ENCODE measurements at regions not wholly inside any gene's neighbourhood (a gene's known extent, or its start where the extent isn't known, plus 50 kb on each side); places are given as distances from the start of the nearest gene placed in this dataset.
A peak's percentile ranks its signal among the peaks of the same experiment; 100 is the strongest.

GRCh38 chr15:38666865-38667510, 102.4 kb upstream of the RASGRP1 start:
- no peaks in the 10 kb centered on the region for H3K36me3 ChIP-seq
- intact Hi-C loops (cut with DNase I; ENCODE audit: low total_unique reads), result no loop called here
- 26 to 38% (median 32%) methylated on average over 4 of the region's 4 CpGs for whole genome bisulfite sequencing, 5 donors
- TF ChIP-seq POLR2A (IDR thresholded peaks at IDR 0.05) (no peak), CTCF (IDR thresholded peaks at IDR 0.05 in 8 of 11, conservative IDR thresholded peaks at IDR 0.05 in 3 of 11) (no peak), POLR2AphosphoS5 (IDR thresholded peaks at IDR 0.05) (no peak)
- H3K9me3 ChIP-seq, result no peaks in the 10 kb centered on the region
- no peak overlapping the region for H3K4me3 ChIP-seq
- peak overlapping the region in 4 of 8 donors; percentile 3 to 50 (median 38) for H3K27ac ChIP-seq
- no peaks in the 10 kb centered on the region for H3K27me3 ChIP-seq (replicated peaks in 1 of 7)
- no peak for DNase-seq
- H3K4me1 ChIP-seq, result peaks cover 7 to 57% (median 32%) of the 10 kb centered on the region in 6 donors

- Histone ChIP-seq H3K36me3 (no peaks in the 10 kb centered on the region), H3K4me1 (peaks cover 12 to 62% (median 43%) of the 10 kb centered on the region in 6 donors), H3K27ac (peak overlapping the region in 4 of 8 donors; percentile 3 to 50 (median 38)), H3K4me3 (no peak overlapping the region), H3K9me3 (no peaks in the 10 kb centered on the region), H3K27me3 (replicated peaks in 1 of 7) (no peaks in the 10 kb centered on the region)
- DNase-seq, result no peak
- TF ChIP-seq POLR2A (IDR thresholded peaks at IDR 0.05), result no peak
- TF ChIP-seq POLR2AphosphoS5 (IDR thresholded peaks at IDR 0.05), result no peak
- TF ChIP-seq CTCF (IDR thresholded peaks at IDR 0.05 in 8 of 11, conservative IDR thresholded peaks at IDR 0.05 in 3 of 11), result no peak
- intact Hi-C loops (cut with DNase I; ENCODE audit: low total_unique reads), result no loop called here
- 82 to 94% (median 92%) methylated on average over 5 of the region's 5 CpGs for WGBS, 5 donors
These were observed 103.6 kb upstream of the RASGRP1 start for GRCh38 chr15:38667890-38668850.

GRCh38 chr15:38668898-38669391, 104.3 kb upstream of the RASGRP1 start:
- H3K4me1 ChIP-seq, result peaks cover 15 to 70% (median 49%) of the 10 kb centered on the region in 6 donors
- H3K9me3 ChIP-seq, result no peaks in the 10 kb centered on the region
- no peak overlapping the region for H3K4me3 ChIP-seq
- no peak for TF ChIP-seq POLR2AphosphoS5 (IDR thresholded peaks at IDR 0.05)
- no peak for TF ChIP-seq CTCF (IDR thresholded peaks at IDR 0.05 in 8 of 11, conservative IDR thresholded peaks at IDR 0.05 in 3 of 11)
- no peak overlapping the region for H3K27ac ChIP-seq
- 85 to 97% (median 94%) methylated on average over 8 of the region's 8 CpGs for WGBS, 5 donors
- H3K27me3 ChIP-seq (replicated peaks in 1 of 7), result no peaks in the 10 kb centered on the region
- H3K36me3 ChIP-seq, result no peaks in the 10 kb centered on the region
- DNase-seq, result no peak
- intact Hi-C loops (cut with DNase I; ENCODE audit: low total_unique reads), result no loop called here

Measured in spleen (tissue), 11 donors.